ENCODE measurements at regions not wholly inside any gene's neighbourhood (a gene's known extent, or its start where the extent isn't known, plus 50 kb on each side); places are given as distances from the start of the nearest gene placed in this dataset.

- DNase-seq (ENCODE audit: low spot score), result no peak
- TF ChIP-seq, protein P1, sequence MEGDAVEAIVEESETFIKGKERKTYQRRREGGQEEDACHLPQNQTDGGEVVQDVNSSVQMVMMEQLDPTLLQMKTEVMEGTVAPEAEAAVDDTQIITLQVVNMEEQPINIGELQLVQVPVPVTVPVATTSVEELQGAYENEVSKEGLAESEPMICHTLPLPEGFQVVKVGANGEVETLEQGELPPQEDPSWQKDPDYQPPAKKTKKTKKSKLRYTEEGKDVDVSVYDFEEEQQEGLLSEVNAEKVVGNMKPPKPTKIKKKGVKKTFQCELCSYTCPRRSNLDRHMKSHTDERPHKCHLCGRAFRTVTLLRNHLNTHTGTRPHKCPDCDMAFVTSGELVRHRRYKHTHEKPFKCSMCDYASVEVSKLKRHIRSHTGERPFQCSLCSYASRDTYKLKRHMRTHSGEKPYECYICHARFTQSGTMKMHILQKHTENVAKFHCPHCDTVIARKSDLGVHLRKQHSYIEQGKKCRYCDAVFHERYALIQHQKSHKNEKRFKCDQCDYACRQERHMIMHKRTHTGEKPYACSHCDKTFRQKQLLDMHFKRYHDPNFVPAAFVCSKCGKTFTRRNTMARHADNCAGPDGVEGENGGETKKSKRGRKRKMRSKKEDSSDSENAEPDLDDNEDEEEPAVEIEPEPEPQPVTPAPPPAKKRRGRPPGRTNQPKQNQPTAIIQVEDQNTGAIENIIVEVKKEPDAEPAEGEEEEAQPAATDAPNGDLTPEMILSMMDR (IDR thresholded peaks at IDR 0.05; ENCODE audit: extremely low read depth, missing control alignments), result no peak
These were observed 425.5 kb downstream of the NUF2 start for GRCh38 chr1:163747261-163747660.

GRCh38 chr1:163747855-163748254 lies 426.1 kb downstream of the NUF2 start:
- no peak for DNase-seq (ENCODE audit: low spot score)
- TF ChIP-seq, protein P1 (IDR thresholded peaks at IDR 0.05; ENCODE audit: extremely low read depth, missing control alignments), result no peak

DNA sequence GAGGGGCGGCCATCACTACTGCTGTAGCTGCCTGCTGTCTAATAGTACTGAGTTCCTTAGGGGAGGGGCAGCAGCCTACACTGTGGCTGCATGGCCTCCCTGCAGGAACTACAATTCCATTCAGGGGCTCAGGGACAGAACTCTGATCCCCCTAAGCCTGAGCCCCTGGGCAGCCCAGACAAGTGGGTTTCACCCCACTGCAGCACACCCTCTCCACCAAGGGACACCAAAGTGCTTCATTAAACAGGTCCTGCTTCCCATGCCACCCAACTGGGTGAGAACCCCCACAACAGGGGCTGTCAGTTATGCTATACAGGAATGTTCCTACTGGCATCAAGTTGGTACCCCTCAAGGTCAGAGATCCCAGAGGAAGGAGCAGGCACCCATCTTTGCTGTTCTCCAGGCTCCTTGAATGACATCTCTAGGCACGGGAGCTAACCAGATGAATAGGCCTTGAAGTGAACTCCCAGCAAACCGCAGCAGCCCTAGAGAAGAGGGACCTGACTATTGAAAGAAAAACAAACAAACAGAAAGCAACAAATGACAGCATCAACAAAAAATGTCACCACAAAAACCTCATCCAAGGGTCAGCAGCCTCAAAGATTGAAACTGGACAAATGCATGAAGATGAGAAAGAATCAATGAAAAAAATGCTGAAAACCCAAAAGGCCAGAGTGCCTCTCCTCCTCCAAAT lies 437.4 kb downstream of the NUF2 start:
- DNase-seq (ENCODE audit: low spot score), result no peak
- TF ChIP-seq, protein P1 (IDR thresholded peaks at IDR 0.05; ENCODE audit: extremely low read depth, missing control alignments), result no peak

- DNase-seq (ENCODE audit: low spot score), result no peak
- TF ChIP-seq, protein P1 (IDR thresholded peaks at IDR 0.05; ENCODE audit: extremely low read depth, missing control alignments), result no peak
These were observed 440.1 kb downstream of the NUF2 start for GRCh38 chr1:163761898-163762297.

GRCh38 chr1:163766257-163766918 lies 444.6 kb downstream of the NUF2 start:
- DNase-seq (ENCODE audit: low spot score), result no peak
- TF ChIP-seq, protein P1 (IDR thresholded peaks at IDR 0.05; ENCODE audit: extremely low read depth, missing control alignments), result no peak

DNA sequence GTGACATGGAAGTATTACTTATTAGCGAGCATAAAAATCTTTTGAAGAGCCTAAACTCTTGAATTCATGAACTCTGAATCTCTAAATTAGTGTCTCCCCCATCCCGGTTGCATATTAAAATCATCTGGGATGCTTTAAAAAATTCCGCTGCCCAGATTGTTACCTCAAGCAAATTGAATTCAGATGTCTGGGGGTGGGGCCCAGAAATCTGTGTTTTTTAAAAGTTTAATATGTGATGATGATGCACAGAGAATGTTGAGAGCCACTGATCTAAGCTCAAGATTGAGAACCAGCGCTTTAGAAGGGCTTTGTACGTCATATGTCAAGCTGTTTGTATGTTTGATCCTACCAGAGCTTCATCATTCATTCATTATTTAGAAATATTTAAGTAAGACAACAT lies 446.8 kb downstream of the NUF2 start:
- no peak for DNase-seq (ENCODE audit: low spot score)
- TF ChIP-seq, protein P1 (IDR thresholded peaks at IDR 0.05; ENCODE audit: extremely low read depth, missing control alignments), result no peak

- TF ChIP-seq, protein P1 (IDR thresholded peaks at IDR 0.05; ENCODE audit: extremely low read depth, missing control alignments), result no peak
- DNase-seq (ENCODE audit: low spot score), result no peak
These were observed 448.5 kb downstream of the NUF2 start for GRCh38 chr1:163770265-163770664.

All from GM20000 (cell line).